IPS DF 19.7 (cell line): ENCODE measurements at regions not wholly inside any gene's neighbourhood (a gene's known extent, or its start where the extent isn't known, plus 50 kb on each side); places are given as distances from the start of the nearest gene placed in this dataset.

Source experiments
- DNase-seq: peaks from one replicate; pipeline ENCODE4 v3.0.0-alpha.2; 2013; ENCODE audit warnings: low read depth, low spot score

- no peak for DNase-seq
Observed at GRCh38 chr15:93730724-93731123, 500.6 kb upstream of the MCTP2 start.

GRCh38 chr15:93722165-93722564 lies 509.2 kb upstream of the MCTP2 start:
- no peak for DNase-seq

- DNase-seq = no peak
Observed at GRCh38 chr15:93720607-93721006, 510.8 kb upstream of the MCTP2 start.

- no peak for DNase-seq
Observed at GRCh38 chr15:93719921-93720351, 511.4 kb upstream of the MCTP2 start.

GRCh38 chr15:93716615-93717231 lies 514.6 kb upstream of the MCTP2 start:
- DNase-seq = no peak

- no peak for DNase-seq
Observed at GRCh38 chr15:93709708-93710107, 521.7 kb upstream of the MCTP2 start.

- no peak for DNase-seq
Observed at GRCh38 chr15:93708724-93709445, 522.5 kb upstream of the MCTP2 start.

GRCh38 chr15:93707751-93708150 lies 523.6 kb upstream of the MCTP2 start:
- no peak for DNase-seq

- DNase-seq = no peak
Observed at GRCh38 chr15:93706495-93707292, 524.7 kb upstream of the MCTP2 start.

- DNase-seq = no peak
Observed at GRCh38 chr15:93705753-93706455, 525.5 kb upstream of the MCTP2 start.

- no peak for DNase-seq
Observed at GRCh38 chr15:93703092-93703739, 528.1 kb upstream of the MCTP2 start.

GRCh38 chr15:93700051-93700450 lies 531.3 kb upstream of the MCTP2 start:
- DNase-seq = no peak

GRCh38 chr15:93694033-93694432 lies 537.3 kb upstream of the MCTP2 start:
- no peak for DNase-seq

GRCh38 chr15:93683651-93684050 lies 547.7 kb upstream of the MCTP2 start:
- DNase-seq = no peak

- no peak for DNase-seq
Observed at GRCh38 chr15:93671387-93671943, 559.9 kb upstream of the MCTP2 start.

GRCh38 chr15:93670931-93671330 lies 560.4 kb upstream of the MCTP2 start:
- DNase-seq = no peak

- DNase-seq = peak; percentile 45
Observed at GRCh38 chr15:93664213-93664956, 567.0 kb upstream of the MCTP2 start.

GRCh38 chr15:93662162-93662885 lies 569.0 kb upstream of the MCTP2 start:
- no peak for DNase-seq

GRCh38 chr15:93658026-93658816 lies 569.2 kb upstream of the RGMA start:
- DNase-seq = no peak
